ENCODE measurements at regions not wholly inside any gene's neighbourhood (a gene's known extent, or its start where the extent isn't known, plus 50 kb on each side); places are given as distances from the start of the nearest gene placed in this dataset.

GRCh38 chr13:112236016-112236415 lies 140.1 kb upstream of the SPACA7 start:
- no peaks in the 10 kb centered on the region for H4K20me1 ChIP-seq (replicated peaks; ENCODE audit: insufficient read depth)
- Mint-ChIP-seq H3K9me3 (peaks cover 17% of the 10 kb centered on the region), H3K27ac (no peak overlapping the region), H3K36me3 (ENCODE audit: low read depth) (peaks cover 12% of the 10 kb centered on the region; the same call in 2 of the 3 replicates), H3K4me3 (no peak overlapping the region), H3K4me1 (peaks cover 7% of the 10 kb centered on the region; the same call in 1 of the 3 replicates), H3K27me3 (ENCODE audit: insufficient read depth, low read depth, poor library complexity) (peaks cover 13% of the 10 kb centered on the region)
- no peaks in the 10 kb centered on the region for H3K27me3 ChIP-seq (ENCODE audit: insufficient read depth)
- H3K79me2 ChIP-seq (replicated peaks; ENCODE audit: insufficient read depth), result no peaks in the 10 kb centered on the region
- no peaks in the 10 kb centered on the region for H3K36me3 ChIP-seq (ENCODE audit: insufficient read depth)
- no peak overlapping the region for H2AFZ ChIP-seq
- DNase-seq (ENCODE audit: low spot score) (no peak), ATAC-seq (no peak)
- TF ChIP-seq EZH2phosphoT487 (IDR thresholded peaks at IDR 0.05; ENCODE audit: unreplicated experiment) (no peak), ETS1 (IDR thresholded peaks at IDR 0.05) (no peak), EZH2 (IDR thresholded peaks at IDR 0.05; ENCODE audit: low read depth, unreplicated experiment) (no peak), NANOG (IDR thresholded peaks at IDR 0.05; ENCODE audit: borderline replicate concordance) (no peak), CREB1 (CRISPR knock-in tag; IDR thresholded peaks at IDR 0.05; ENCODE audit: low read depth) (no peak), JUNB (IDR thresholded peaks at IDR 0.05; ENCODE audit: unreplicated experiment) (no peak), ZNF462 (CRISPR knock-in tag; IDR thresholded peaks at IDR 0.05) (no peak), POLR2AphosphoS5 (IDR thresholded peaks at IDR 0.05; ENCODE audit: low read depth) (no peak), STAT1 (IDR thresholded peaks at IDR 0.05; ENCODE audit: unreplicated experiment) (no peak), ZNF114 (CRISPR knock-in tag; IDR thresholded peaks at IDR 0.05) (no peak), ZNF331 (CRISPR knock-in tag; IDR thresholded peaks at IDR 0.05; ENCODE audit: low read depth) (no peak)
- TF ChIP-seq, protein P1, sequence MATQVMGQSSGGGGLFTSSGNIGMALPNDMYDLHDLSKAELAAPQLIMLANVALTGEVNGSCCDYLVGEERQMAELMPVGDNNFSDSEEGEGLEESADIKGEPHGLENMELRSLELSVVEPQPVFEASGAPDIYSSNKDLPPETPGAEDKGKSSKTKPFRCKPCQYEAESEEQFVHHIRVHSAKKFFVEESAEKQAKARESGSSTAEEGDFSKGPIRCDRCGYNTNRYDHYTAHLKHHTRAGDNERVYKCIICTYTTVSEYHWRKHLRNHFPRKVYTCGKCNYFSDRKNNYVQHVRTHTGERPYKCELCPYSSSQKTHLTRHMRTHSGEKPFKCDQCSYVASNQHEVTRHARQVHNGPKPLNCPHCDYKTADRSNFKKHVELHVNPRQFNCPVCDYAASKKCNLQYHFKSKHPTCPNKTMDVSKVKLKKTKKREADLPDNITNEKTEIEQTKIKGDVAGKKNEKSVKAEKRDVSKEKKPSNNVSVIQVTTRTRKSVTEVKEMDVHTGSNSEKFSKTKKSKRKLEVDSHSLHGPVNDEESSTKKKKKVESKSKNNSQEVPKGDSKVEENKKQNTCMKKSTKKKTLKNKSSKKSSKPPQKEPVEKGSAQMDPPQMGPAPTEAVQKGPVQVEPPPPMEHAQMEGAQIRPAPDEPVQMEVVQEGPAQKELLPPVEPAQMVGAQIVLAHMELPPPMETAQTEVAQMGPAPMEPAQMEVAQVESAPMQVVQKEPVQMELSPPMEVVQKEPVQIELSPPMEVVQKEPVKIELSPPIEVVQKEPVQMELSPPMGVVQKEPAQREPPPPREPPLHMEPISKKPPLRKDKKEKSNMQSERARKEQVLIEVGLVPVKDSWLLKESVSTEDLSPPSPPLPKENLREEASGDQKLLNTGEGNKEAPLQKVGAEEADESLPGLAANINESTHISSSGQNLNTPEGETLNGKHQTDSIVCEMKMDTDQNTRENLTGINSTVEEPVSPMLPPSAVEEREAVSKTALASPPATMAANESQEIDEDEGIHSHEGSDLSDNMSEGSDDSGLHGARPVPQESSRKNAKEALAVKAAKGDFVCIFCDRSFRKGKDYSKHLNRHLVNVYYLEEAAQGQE (IDR thresholded peaks at IDR 0.05; ENCODE audit: unreplicated experiment), result no peak
- TF ChIP-seq, protein P2, sequence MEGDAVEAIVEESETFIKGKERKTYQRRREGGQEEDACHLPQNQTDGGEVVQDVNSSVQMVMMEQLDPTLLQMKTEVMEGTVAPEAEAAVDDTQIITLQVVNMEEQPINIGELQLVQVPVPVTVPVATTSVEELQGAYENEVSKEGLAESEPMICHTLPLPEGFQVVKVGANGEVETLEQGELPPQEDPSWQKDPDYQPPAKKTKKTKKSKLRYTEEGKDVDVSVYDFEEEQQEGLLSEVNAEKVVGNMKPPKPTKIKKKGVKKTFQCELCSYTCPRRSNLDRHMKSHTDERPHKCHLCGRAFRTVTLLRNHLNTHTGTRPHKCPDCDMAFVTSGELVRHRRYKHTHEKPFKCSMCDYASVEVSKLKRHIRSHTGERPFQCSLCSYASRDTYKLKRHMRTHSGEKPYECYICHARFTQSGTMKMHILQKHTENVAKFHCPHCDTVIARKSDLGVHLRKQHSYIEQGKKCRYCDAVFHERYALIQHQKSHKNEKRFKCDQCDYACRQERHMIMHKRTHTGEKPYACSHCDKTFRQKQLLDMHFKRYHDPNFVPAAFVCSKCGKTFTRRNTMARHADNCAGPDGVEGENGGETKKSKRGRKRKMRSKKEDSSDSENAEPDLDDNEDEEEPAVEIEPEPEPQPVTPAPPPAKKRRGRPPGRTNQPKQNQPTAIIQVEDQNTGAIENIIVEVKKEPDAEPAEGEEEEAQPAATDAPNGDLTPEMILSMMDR (conservative IDR thresholded peaks at IDR 0.05; ENCODE audit: low read depth in 2 of 2), result no peak
- no peaks in the 10 kb centered on the region for H3K4me1 ChIP-seq (ENCODE audit: insufficient read depth)
- H3F3A ChIP-seq (replicated peaks; ENCODE audit: low read depth), result no peaks in the 10 kb centered on the region
- H3K4me2 ChIP-seq, result no peak overlapping the region
- no peak overlapping the region for H3K4me3 ChIP-seq
- H3K9me2 ChIP-seq (ENCODE audit: insufficient read depth), result no peaks in the 10 kb centered on the region
- no peak overlapping the region for H3K27ac ChIP-seq (ENCODE audit: low read depth)

Measured in GM23338 (cell line).